GM12865 (cell line): ENCODE measurements at regions not wholly inside any gene's neighbourhood (a gene's known extent, or its start where the extent isn't known, plus 50 kb on each side); places are given as distances from the start of the nearest gene placed in this dataset.
A peak's percentile ranks its signal among the peaks of the same experiment; 100 is the strongest.

ENCODE experiments used
- DNase-seq: peaks from one replicate; pipeline ENCODE4 v3.0.0; 2010; ENCODE audit warnings: low read depth
- H3K4me3 ChIP-seq: 2 replicates; pipeline ENCODE4 v1.5.1; 2011; ENCODE audit warnings: mild to moderate bottlenecking, low read depth, low read length, control low read depth
- CTCF ChIP-seq: IDR thresholded peaks from 2 replicates; pipeline ENCODE4 v1.5.1; 2011; ENCODE audit warnings: low read length, control low read depth, low read depth, inconsistent platforms; ENCODE audit not compliant: insufficient read depth; ENCODE audit errors: missing control alignments

- TF ChIP-seq CTCF: no peak
- H3K4me3 ChIP-seq: no peak overlapping the region
- DNase-seq: peak; percentile 12
These were observed 301.9 kb downstream of the UTRN start for GRCh38 chr6:144586986-144587385.

GRCh38 chr6:144588697-144589325 lies 303.7 kb downstream of the UTRN start:
- TF ChIP-seq CTCF: no peak
- peak; percentile 32 for DNase-seq
- H3K4me3 ChIP-seq: no peak overlapping the region

- no peak for DNase-seq
These were observed 305.4 kb downstream of the UTRN start for GRCh38 chr6:144590532-144590931.

GRCh38 chr6:144593392-144593791 lies 308.3 kb downstream of the UTRN start:
- no peak for DNase-seq
- TF ChIP-seq CTCF: no peak
- H3K4me3 ChIP-seq: no peak overlapping the region

More at GRCh38 chr6:144590532-144590931, 305.4 kb downstream of the UTRN start:
- TF ChIP-seq CTCF: no peak
- H3K4me3 ChIP-seq: no peak overlapping the region

- no peak for DNase-seq
- no peak overlapping the region for H3K4me3 ChIP-seq
- TF ChIP-seq CTCF: no peak
These were observed 309.4 kb downstream of the UTRN start for GRCh38 chr6:144594585-144594984.

GRCh38 chr6:144595266-144595665 lies 310.1 kb downstream of the UTRN start:
- no peak for DNase-seq
- TF ChIP-seq CTCF: no peak
- H3K4me3 ChIP-seq: no peak overlapping the region

- no peak overlapping the region for H3K4me3 ChIP-seq
- no peak for DNase-seq
- no peak for TF ChIP-seq CTCF
These were observed 312.4 kb downstream of the UTRN start for GRCh38 chr6:144597511-144597910.
